HUES64 (cell line): ENCODE measurements at regions not wholly inside any gene's neighbourhood (a gene's known extent, or its start where the extent isn't known, plus 50 kb on each side); places are given as distances from the start of the nearest gene placed in this dataset.
"Not testable (repeated sequence)": the region's sequence is repeated elsewhere in the genome, so short reads cannot be mapped to it uniquely, and the experiment has no call there.

ENCODE experiments used
- H3K27ac ChIP-seq: 2 replicates; pipeline ENCODE4 v1.7.0; 2013; ENCODE audit warnings: low read depth, low read length, inconsistent platforms
- H3K27me3 ChIP-seq: 2 replicates; pipeline ENCODE4 v1.6.1; 2013; ENCODE audit warnings: mild to moderate bottlenecking, low read length; ENCODE audit not compliant: insufficient read depth
- H3K36me3 ChIP-seq: 2 replicates; pipeline ENCODE4 v1.6.1; 2013; ENCODE audit warnings: mild to moderate bottlenecking, low read length; ENCODE audit not compliant: insufficient read depth
- H3K4me1 ChIP-seq: 2 replicates; pipeline ENCODE4 v1.6.1; 2013; ENCODE audit warnings: mild to moderate bottlenecking, low read length, moderate library complexity; ENCODE audit not compliant: insufficient read depth
- H3K4me3 ChIP-seq: 2 replicates; pipeline ENCODE4 v1.5.1; 2013; ENCODE audit warnings: mild to moderate bottlenecking, low read length, moderate library complexity
- H3K9ac ChIP-seq: 2 replicates; pipeline ENCODE4 v1.6.1; 2013; ENCODE audit warnings: mild to moderate bottlenecking, low read depth, low read length
- H3K9me3 ChIP-seq: 2 replicates; pipeline ENCODE4 v1.6.1; 2013; ENCODE audit warnings: low read depth, low read length; ENCODE audit not compliant: insufficient read depth
- WGBS: fragments of 150-250, 120-280 bp; methylation state at CpG from one replicate; pipeline ENCODE4 v1.1.7; 2013; ENCODE audit warnings: missing lambda C conversion rate; 5-methylcytosine and 5-hydroxymethylcytosine counted together

DNA sequence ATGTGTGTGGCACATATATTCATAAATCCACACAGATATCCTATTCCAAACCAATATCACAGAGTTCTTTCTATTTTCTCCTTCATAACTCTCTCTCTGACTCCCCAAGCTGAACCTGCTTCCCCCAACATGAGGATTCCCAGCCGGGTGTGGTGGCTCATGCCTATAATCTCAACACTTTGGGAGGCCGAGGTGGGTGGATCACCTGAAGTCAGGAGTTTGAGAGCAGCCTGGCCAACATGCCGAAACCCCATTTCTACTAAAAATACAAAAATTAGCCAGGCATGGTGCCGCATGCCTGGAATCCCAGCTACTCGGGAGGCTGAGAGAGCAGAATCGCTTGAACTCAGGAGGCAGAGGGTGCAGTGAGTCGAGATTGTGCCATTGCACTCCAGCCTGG is 86.3 kb upstream of the GLI2 start:
- H3K4me1 ChIP-seq, H3K27me3 ChIP-seq, H3K9ac ChIP-seq, H3K27ac ChIP-seq, H3K36me3 ChIP-seq, H3K4me3 ChIP-seq: not testable (repeated sequence)
- H3K9me3 ChIP-seq = peaks cover 25% of the 10 kb centered on the region
- WGBS = 95% methylated on average over 7 of the region's 7 CpGs

GRCh38 chr2:120650022-120650644 is 85.5 kb upstream of the GLI2 start:
- H3K36me3 ChIP-seq = no peaks in the 10 kb centered on the region
- peaks cover 14% of the 10 kb centered on the region; the same call in 1 of the 2 replicates for H3K27me3 ChIP-seq
- 95% methylated on average over 1 of the region's 1 CpG for WGBS
- H3K4me3 ChIP-seq = no peak overlapping the region
- no peak overlapping the region for H3K9ac ChIP-seq
- no peak overlapping the region for H3K27ac ChIP-seq
- 0 out of 2 replicates have a peak, but pooled peaks cover 3% of the 10 kb centered on the region for H3K4me1 ChIP-seq
- H3K9me3 ChIP-seq = peaks cover 25% of the 10 kb centered on the region

- H3K36me3 ChIP-seq = no peaks in the 10 kb centered on the region
- H3K9ac ChIP-seq = no peak overlapping the region
- no peak overlapping the region for H3K4me3 ChIP-seq
- 0 out of 2 replicates have a peak, but pooled peaks cover 3% of the 10 kb centered on the region for H3K4me1 ChIP-seq
- H3K27me3 ChIP-seq = peaks cover 22% of the 10 kb centered on the region
- peaks cover 25% of the 10 kb centered on the region for H3K9me3 ChIP-seq
- H3K27ac ChIP-seq = no peak overlapping the region
Observed at GRCh38 chr2:120651818-120652217, 83.8 kb upstream of the GLI2 start.

DNA sequence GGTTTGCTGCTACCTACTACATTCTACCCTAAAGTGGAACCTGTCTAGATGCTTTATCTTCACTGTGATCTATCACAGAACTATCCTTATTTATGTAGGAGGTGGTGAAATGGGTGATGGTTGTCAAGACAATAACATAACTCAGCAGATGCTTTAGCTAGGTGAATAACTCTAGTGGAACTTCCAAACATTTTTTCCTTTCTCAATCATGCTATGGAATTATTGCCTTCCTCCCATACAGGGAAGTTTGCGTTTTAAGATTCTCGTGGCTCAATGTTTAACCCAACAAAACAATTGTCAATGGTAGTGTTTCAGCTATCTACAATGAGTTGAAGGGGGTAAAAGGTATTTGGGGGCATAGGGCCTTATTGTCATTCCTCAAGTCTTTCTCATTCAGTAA is 82.6 kb upstream of the GLI2 start:
- no peaks in the 10 kb centered on the region for H3K36me3 ChIP-seq
- H3K4me3 ChIP-seq = no peak overlapping the region
- no peaks in the 10 kb centered on the region for H3K4me1 ChIP-seq
- peaks cover 25% of the 10 kb centered on the region for H3K9me3 ChIP-seq
- no peak overlapping the region for H3K9ac ChIP-seq
- H3K27ac ChIP-seq = no peak overlapping the region
- H3K27me3 ChIP-seq = peaks cover 27% of the 10 kb centered on the region
- no CpG with 5 or more reads among the region's 2 CpGs for whole genome bisulfite sequencing

- peaks cover 27% of the 10 kb centered on the region for H3K27me3 ChIP-seq
- H3K4me3 ChIP-seq = no peak overlapping the region
- H3K4me1 ChIP-seq = no peaks in the 10 kb centered on the region
- no peak overlapping the region for H3K27ac ChIP-seq
- no peak overlapping the region for H3K9ac ChIP-seq
- 95% methylated on average over 13 of the region's 13 CpGs for WGBS
- no peaks in the 10 kb centered on the region for H3K36me3 ChIP-seq
- peaks cover 24% of the 10 kb centered on the region for H3K9me3 ChIP-seq
Observed at GRCh38 chr2:120653871-120654270, 81.8 kb upstream of the GLI2 start.

GRCh38 chr2:120654381-120655134 is 81.1 kb upstream of the GLI2 start:
- H3K9me3 ChIP-seq = peaks cover 21% of the 10 kb centered on the region
- H3K4me3 ChIP-seq = peak overlapping the region; percentile 35; the same call in 1 of the 2 replicates
- peaks cover 27% of the 10 kb centered on the region for H3K27me3 ChIP-seq

GRCh38 chr2:120656273-120656950 is 79.3 kb upstream of the GLI2 start:
- peaks cover 6% of the 10 kb centered on the region; the same call in 1 of the 2 replicates for H3K4me1 ChIP-seq
- H3K27me3 ChIP-seq = peaks cover 38% of the 10 kb centered on the region
- 91% methylated on average over 16 of the region's 19 CpGs for WGBS
- no peak overlapping the region for H3K9ac ChIP-seq
- H3K4me3 ChIP-seq = no peak overlapping the region
- H3K36me3 ChIP-seq = no peaks in the 10 kb centered on the region
- no peak overlapping the region for H3K27ac ChIP-seq
- H3K9me3 ChIP-seq = 0 out of 2 replicates have a peak, but pooled peaks cover 4% of the 10 kb centered on the region

More at GRCh38 chr2:120654381-120655134, 81.1 kb upstream of the GLI2 start:
- Histone ChIP-seq H3K36me3 (no peaks in the 10 kb centered on the region), H3K9ac (no peak overlapping the region; the same call in 1 of the 2 replicates), H3K27ac (no peak overlapping the region), H3K4me1 (no peaks in the 10 kb centered on the region)
- 89% methylated on average over 54 of the region's 54 CpGs for WGBS

- 84% methylated on average over 7 of the region's 7 CpGs for WGBS
- no peak overlapping the region for H3K4me3 ChIP-seq
- H3K9ac ChIP-seq = no peak overlapping the region
- peaks cover 42% of the 10 kb centered on the region for H3K27me3 ChIP-seq
- H3K4me1 ChIP-seq = peaks cover 6% of the 10 kb centered on the region; the same call in 1 of the 2 replicates
- no peak overlapping the region for H3K27ac ChIP-seq
- no peaks in the 10 kb centered on the region for H3K9me3 ChIP-seq
- no peaks in the 10 kb centered on the region for H3K36me3 ChIP-seq
Observed at GRCh38 chr2:120658042-120658769, 77.5 kb upstream of the GLI2 start.

DNA sequence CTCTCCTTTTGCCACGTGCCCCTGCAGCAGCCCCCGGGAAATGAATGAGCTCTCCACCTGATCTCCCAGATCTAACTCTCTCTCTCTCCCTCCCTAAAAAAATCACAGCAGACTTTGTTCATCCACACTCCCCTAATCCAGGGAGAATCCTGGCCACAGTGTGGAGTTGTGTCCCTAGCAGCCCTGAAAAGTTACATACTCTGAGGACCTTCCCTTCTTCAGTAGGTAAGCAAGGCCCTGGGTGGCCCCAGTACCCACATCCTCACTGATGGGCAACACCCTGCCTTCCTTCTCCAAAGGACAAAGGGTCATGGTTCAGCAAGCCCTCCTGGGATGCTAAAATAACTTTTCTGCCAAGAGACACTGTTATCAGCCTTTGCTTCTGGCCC is 76.9 kb upstream of the GLI2 start:
- H3K9ac ChIP-seq = no peak overlapping the region
- H3K36me3 ChIP-seq = no peaks in the 10 kb centered on the region
- H3K27me3 ChIP-seq = peaks cover 36% of the 10 kb centered on the region
- 59% methylated on average over 2 of the region's 2 CpGs for WGBS
- peaks cover 6% of the 10 kb centered on the region; the same call in 1 of the 2 replicates for H3K4me1 ChIP-seq
- no peak overlapping the region for H3K4me3 ChIP-seq
- no peak overlapping the region for H3K27ac ChIP-seq
- no peaks in the 10 kb centered on the region for H3K9me3 ChIP-seq

GRCh38 chr2:120659275-120659977 is 76.2 kb upstream of the GLI2 start:
- Histone ChIP-seq H3K4me3 (no peak overlapping the region), H3K36me3 (no peaks in the 10 kb centered on the region), H3K4me1 (peaks cover 6% of the 10 kb centered on the region; the same call in 1 of the 2 replicates), H3K9me3 (peaks cover 2% of the 10 kb centered on the region; the same call in 1 of the 2 replicates), H3K27ac (no peak overlapping the region), H3K27me3 (peaks cover 35% of the 10 kb centered on the region), H3K9ac (no peak overlapping the region)
- 93% methylated on average over 10 of the region's 10 CpGs for WGBS
